NCI-H1092 treated with DMSO at 0.1 percent for 48 hours (cell line): ENCODE measurements at regions not wholly inside any gene's neighbourhood (a gene's known extent, or its start where the extent isn't known, plus 50 kb on each side); places are given as distances from the start of the nearest gene placed in this dataset.

Experiments
- DNase-seq: peaks from one replicate; lab custom pipeline; 2025; lab: John Stamatoyannopoulos, UW

DNA sequence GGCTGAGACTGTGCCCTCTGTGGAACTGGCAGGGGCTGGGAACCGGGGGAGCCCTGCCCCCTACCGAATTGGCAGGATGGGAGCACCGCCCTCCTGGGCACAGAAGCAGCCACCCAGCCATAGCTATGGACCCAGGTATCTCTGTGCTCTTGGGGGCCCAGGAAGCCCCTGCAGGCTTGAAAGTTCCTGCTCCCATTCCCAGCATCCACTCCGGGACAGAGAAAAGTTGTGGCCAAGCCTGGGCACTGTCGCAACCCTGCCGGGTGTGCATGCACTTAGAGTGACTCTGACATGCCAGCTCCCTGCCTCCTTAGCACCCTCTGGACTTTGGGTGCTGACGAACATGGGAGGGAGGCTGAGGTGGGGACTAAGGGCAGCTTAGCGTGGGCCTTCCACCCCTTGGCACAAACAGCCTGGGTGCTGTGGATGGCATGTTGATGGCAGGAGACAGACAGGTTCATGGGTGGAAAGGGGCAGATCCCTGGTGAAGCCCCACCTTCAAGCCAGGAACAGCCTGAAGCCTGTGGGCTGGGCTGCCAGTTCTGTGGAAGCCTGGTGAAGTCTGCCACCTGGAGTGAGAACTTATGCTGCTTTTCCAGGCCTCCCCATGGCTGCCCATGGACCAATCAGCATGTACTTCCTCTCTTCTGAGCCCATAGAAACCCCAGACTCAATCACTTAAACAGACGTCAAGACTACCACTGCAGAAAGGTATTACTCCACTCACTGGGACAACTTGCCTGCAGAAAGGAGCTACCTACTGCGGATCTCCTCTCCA is 279.0 kb downstream of the ATXN7L3B start:
- DNase-seq: no peak

DNA sequence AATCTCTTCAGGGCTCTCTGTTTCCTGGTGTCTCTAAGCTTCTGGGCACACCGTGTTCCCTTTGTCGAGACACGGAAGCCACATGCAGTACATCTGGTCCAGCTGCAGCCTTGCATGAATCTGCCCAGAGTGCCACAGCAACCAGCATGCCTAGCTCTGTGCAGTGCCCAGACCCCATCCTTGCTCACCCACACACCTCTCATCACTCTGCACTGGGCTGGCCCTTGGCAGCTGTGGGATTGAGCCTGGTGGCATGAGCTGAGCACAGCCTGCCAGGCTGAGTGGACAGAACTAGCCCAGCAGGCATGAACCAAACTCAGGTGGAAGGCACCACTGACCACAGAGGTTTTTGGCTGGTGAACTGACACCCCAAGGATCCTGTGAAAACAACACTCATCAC is 279.9 kb downstream of the ATXN7L3B start:
- no peak for DNase-seq

DNA sequence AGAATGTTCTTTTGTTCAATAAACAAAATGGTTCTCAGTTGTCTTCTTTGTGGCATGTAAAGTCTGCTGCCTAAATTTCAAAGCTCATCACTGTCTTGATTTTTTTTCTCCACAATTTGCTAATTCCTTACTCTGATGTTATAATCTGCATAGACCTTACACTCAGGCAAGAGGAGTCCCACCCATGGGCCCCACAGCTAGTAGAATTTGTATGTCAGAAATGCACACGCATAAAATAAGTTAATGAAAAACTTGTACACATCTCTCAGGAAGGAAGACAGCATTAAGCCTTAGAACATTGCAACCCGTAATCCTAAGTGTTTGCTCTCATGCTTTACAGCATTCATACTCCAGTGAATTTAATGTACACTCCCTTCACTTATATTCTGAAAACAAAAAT is 280.8 kb downstream of the ATXN7L3B start:
- DNase-seq: no peak

DNA sequence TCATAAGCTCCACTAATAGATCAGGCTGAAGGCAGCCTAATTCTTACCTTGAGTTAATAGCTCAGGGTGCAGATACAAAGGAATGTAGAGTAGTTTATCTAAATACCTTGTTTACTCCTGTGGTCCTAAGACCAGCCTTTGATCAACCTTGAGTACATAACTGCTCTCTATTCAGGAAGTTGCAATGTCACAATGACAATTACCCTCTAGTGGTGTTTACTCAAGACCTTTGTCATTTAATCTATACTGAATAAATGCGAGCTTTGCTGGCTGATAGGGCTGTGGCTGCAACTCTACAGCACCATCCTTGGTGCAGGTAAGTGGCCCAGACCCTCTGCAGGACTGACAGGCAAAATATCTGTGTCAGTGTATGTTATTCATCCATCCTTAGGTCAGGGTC is 282.7 kb downstream of the ATXN7L3B start:
- no peak for DNase-seq

DNA sequence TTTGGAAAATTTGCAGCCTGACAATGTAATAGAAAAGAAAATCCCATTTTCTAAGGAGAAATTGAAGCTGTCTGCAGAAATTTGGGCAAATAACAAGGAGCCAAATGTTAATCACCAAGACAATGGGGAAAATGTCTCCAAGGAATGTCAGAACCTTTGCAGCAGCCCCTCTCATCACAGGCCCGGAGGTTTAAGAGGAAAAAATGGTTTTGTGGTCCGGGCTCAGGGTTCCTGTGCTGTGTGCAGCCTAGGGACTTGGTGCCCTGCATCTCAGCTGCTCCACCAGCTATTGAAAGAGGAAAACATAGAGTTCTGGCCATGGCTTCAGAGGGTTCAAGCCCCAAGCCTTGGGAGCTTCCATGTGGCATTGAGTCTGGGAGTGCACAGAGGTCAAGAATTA is 298.9 kb downstream of the ATXN7L3B start:
- DNase-seq: no peak

DNA sequence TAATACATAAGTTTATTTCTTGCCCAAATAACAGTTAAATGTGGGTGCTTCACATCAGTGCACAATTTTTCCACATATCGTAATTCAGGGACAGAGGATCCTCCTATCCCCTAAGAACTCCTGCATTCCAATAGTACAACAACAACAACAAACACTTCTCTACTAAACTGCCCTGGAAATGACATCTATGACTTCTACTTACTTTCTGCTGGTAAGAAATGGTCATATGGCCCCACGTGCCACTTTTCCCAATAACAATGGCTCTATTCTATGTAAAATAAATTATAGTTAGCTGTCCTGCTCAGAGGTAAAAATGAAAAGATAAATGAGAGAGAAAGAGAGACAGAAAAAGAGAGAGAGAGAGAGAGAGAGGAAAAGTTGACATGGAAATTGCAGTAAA is 308.5 kb downstream of the ATXN7L3B start:
- DNase-seq: no peak

DNA sequence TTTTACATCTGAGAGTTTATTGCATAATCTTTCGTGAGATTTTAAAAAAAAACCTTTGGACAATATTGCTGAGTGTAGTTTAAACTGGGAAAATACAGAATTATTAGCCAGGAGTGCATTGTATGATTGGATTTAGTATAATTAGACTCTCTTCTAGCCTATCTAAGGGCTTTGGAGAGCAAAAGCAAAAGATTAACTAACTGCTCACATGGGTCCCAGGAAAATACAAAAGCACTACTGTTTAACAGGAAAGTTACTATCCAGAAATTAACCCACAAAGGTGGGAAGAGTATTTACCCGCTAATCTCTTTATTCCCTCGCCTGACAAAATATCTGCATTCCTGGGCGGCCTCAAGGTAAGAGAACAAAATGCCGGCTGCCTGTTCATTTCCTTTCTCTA is 309.5 kb downstream of the ATXN7L3B start:
- DNase-seq: no peak

DNA sequence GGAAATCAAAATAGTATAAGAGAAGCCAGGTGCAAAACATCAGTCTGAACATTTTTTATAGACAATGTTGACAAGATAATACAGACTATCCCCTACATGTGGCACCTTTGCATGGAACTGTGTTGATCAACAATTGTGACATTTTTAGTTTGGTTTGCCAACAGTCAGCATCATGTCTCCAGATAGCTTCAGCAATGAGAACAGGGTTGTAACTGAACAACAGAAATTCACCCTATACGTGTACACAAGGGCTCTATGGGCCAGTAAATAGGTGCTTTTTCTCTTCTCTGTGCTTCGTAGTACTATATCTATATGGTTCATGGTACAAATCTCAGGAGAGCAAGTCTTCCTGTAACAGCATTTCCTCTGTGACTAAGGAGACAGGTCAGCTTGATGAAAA is 310.4 kb downstream of the ATXN7L3B start:
- no peak for DNase-seq

DNA sequence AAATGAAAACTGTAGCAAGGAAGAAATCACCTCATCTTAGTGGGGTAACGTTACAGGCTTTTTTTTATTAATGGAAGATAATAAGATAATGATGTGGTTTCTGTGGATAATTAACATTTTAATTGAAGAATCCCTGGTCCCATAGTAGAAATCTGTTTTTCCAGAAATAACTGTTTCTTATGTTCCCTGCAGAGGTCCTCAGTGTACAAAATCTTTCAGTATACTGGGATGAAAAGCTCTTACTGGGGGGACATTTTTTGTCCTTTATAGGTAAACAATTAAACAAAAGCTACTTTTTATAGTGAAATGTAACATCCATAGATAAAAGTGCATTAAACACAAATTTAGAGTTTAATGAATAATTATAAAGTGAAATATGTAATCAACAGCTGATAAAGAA is 312.2 kb downstream of the ATXN7L3B start:
- DNase-seq: no peak

DNA sequence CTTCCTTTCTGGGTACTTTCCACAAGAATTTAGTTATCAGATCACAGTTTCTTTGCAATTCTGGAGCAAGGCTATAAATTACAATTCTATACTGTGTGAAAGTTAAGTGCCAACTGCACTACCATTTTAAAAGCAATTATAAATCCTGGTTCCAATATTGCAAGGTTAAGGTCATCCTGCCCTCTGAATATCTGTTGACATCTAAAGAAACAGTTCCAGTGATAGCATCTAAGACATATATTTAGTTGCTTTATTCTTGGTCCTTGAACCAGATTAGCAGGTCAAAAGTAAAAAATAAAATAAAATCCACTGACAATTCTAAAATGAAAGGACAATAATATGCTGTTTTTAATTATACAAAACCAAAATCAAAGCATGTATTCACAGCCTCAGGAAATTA is 334.2 kb downstream of the ATXN7L3B start:
- no peak for DNase-seq

DNA sequence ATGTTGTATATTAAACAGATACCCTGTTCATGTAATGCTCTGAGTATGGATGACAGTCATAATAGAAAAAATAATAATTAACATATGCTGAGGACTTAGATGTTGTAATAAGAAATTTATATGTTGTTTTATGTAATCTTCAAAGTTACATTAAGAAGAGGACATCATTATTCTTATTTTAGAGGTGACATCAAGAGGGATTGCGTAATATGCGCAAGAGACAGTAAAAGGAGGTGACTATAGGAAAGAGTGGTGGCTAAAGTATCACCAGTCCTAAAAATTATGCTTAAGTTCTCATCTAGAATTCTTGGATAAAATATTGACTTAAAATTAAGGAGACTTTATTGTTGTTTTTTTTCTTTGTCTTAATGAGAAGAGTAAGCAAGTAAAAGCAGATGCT is 323.9 kb downstream of the KCNC2 start:
- no peak for DNase-seq

DNA sequence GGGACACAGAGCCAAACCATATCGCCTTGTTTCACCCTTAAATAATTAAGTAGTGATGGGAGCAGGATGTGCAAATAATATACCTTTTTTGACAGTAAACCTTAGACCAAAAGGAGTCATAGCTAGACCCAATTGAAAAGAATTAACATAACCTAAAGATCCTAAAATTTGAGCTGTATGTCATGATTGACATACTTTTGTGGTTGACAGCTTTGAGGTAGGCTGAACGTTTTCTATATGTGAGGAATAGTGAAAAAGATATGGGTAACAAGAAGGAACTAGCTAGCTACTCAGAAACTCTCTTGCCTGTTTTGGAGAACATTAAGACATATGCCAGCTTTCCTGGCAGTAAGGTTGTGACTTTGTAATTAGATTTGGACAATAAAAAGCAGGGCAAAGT is 320.6 kb downstream of the KCNC2 start:
- DNase-seq: no peak

DNA sequence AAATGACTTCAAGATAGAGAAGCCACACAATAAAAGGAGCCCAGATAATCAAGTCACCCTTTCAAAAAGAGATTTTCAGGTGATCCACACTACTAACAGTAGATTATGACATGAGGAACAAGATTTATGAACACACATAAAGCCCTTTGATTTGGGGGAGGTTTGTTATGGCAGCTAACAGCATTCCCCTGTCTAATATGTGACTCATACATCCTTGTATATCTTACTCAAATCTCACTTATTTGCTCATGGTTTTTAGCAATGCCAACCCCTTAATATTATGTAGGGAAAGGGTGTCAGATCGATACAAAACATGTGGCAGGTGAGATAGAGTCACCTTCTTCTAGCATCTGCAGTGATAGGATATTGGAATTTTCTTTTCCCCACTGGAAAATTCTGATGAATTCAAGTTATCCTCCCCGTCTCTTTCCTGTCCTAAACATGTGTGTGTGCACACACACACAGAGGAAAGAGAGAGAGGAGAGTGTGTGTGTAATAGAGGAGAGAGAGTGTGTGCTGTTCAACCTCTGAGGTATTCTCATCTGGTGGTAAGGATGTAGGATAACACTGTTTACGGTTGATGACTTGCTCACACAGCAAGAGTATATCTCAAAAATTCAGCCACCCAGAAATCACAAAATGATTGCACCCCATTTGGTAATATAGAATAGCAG is 319.9 kb downstream of the KCNC2 start:
- DNase-seq: no peak

DNA sequence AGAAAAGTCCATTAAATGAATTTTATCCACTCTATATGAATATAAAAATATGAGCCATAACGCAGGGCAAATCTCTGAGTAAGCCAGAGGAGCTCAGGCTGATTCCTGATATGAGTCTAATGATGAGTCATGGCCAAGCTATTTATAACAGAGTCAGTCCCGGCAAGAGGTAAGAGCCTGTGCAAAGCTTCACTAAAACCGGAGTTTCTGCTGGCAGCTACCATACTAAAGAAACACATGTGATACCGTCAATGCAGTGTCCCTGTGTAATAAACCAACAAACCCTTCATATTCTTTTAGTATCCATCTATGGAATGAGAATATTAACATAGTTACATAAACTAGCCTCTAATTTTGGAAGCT is 319.4 kb downstream of the KCNC2 start:
- DNase-seq: no peak

DNA sequence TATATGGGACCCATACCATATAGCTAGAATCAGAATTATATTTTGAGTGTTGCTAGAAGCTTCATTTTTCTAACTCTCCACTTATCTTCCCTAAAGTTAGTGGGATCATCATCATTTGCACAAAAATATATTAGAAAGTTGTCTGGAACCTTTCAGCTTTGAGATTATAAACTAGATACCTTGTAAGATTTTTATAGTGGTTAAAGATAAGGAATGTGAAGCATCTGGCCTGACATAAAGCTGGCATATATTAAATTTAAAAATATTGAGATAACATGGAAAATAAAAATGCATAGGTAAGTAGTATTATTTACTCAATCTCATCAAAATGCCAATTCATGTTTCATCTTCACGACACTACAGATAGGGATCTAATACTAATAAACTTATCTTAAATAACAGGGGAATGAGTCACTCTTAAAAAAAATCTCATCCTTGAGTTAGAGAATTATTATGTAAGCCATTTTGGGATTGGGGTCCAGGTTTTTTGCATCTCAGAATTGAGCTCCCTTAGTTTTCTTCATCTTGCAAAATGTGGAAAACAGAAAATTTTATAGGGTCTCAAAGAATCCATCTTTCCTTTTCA is 318.5 kb downstream of the KCNC2 start:
- DNase-seq: no peak

DNA sequence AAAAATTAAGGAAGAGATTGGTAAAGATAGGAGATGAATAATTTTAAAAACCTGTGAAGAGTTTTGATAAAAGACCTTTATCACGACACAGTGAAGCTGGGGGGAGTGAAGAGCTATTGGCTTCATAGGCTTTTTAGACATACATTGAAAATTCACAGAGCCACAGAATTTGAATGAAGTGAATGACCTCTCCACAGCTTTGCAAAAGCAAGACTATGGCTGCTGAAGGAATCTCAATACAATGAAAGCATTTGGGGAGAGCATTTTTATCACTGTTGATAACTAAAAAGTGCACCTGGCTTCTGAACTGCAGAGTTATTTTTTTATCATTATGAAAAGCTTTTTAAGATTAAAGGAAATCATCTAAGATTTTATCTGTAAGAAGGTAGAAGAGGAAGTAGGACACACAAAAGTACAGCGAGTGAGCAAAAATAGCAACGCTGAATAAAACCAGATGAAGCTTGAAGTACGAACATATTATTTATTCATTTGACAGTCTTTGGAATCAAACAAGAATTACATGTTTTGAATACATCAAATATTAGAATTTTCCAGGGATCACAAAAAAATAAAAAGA is 317.5 kb downstream of the KCNC2 start:
- DNase-seq: no peak

DNA sequence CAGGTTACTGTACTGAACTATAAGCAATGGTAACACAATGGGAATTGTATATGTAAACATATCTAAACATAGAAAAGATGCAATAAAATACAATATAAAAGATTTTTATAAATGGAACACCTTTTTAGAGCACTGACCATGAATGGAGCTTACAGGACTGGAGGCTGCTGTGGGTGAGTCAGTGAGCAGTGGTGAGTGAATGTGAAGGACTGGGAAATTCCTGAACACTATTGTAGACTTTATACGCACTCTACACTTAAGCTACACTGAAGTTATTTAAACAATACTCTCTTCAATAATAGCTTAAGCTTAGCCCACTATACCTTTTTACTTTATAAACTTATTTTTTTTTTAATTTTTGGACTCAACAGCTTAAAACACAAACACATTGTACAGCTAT is 313.5 kb downstream of the KCNC2 start:
- DNase-seq: no peak

DNA sequence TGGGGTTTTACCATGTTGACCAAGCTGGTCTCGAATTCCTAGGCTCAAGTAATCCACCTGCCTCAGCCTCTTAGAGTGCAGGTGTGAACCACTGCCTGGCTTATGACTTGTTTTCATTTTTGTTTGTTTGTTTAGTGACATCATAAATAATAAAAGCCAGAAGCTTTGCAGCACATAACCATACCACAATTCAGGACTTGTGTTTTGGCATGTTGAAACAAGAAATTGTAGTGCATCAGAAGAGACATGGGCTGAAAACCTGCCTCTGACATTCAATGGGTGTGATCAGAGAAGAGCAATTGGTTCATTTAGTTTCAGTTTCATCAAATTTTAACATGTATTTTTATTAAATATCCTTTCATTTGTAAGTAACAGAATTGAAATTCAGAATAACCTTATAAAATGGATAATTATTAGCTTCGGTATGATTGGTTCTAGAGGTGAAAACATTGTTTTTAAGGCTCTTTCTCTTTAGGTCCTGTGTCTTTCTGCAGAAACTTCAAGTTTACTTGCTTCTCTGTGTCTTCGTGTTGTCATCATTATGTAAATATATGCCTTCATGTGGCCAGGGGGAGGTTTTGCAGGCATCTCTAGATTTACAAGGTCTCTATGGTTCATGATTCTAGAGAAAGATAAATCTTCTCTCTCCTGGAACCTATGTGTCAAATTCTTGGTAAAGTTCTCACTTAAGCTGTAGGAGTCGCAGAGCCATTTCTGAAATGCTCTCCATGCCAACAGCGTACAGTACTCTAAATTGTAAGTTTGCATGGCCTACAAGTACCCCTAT is 312.0 kb downstream of the KCNC2 start:
- DNase-seq: no peak

DNA sequence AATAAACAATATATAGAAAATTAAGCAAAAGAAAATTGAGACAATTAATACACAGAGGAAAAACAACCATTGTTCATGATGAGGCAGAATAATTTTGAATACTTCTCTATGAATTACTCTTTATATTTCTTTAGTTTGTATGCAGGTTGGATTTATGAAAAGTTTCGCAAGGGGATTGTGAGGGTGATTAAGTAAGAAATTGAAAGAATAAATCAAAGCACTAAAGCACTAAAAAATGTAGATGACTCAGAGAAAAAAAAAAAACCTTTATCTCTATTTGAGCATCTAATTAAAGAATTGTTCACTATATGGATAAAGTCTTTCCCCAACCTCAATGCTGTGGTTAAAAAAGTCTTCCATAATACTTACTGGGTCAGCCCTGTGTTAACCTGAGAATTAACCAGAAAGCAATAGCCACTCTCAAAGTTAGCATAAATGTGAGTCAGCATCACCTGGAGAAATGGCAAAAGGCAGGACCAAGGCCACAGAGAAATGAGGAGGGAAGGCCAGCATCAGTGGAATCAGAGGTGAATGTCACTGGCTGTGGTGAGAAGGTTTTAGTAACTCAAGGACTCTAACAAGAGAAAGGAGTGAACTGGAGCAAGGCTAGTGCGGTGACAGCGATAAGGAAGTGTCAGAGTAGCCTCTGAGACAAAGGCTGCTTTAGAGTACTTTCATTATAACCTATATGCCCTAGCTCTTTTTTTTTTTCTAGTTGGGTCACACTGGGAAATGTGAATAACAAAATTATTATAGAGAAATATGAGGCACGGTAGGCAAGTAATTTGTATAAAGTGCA is 310.4 kb downstream of the KCNC2 start:
- DNase-seq: no peak

DNA sequence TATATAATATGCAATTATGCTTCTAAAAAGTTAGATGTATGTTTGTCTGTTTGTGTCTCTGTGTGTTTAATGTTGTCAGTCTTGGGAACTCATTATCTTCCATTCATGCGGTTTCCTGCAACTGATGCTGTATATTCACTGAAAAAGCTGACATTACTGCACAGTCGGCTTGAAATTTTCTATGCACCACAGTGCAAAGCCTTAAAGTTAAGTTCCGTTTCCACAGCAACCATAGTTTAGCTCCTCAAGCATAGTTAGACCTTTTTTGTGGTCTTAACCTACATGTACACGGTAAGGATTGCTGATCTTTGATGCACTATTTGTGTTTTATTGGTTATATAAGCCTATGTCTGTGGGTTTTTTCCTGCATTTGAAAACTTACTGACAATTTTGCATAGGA is 309.4 kb downstream of the KCNC2 start:
- no peak for DNase-seq

DNA sequence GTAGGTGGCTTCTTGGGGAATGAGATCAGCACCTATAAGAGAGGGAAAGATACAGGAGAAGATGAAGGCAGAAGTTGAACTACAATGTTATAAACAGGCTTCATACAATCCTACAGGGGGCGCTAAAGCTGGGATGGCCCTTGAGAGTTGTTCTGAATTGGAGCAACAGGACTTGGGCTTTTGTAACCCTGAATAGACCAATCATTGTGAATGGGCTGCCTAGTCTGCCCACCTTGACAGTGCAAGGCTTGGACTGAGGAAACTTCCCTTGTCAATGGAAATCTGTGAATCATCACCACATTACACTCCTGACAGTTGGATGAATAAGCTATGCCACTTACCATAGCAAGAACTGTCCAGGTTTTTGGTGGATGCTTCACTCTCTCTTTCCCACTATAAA is 306.1 kb downstream of the KCNC2 start:
- DNase-seq: no peak

DNA sequence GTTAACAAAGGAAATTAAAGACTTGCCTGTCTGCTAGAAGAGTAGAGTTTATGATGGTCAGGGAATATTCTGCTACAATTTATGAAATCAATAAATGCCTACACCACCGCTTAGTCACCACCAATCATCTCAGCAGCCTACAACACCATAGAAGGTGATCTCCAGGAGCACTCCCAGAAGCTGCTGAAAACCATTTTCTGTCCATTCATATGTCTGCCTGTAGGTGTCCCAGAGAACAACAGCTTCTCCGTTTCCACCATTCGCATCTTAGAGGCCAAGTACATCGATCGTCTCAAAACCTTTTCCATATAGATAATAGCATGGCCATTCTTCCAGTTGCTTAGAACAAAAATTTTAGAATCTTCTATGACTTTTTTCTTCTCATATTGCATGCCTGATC is 303.4 kb downstream of the KCNC2 start:
- no peak for DNase-seq
